WI38 (cell line): ENCODE measurements at regions not wholly inside any gene's neighbourhood (a gene's known extent, or its start where the extent isn't known, plus 50 kb on each side); places are given as distances from the start of the nearest gene placed in this dataset.

Experiments
- H3K4me3 ChIP-seq: 2 replicates; pipeline ENCODE4 v1.5.1; 2011; ENCODE audit warnings: low read depth, mild to moderate bottlenecking, control low read depth, low read length
- TF ChIP-seq, protein P1 (sequence below): IDR thresholded peaks from 2 replicates; pipeline ENCODE4 v1.5.1; 2012; ENCODE audit warnings: low read depth, mild to moderate bottlenecking, control low read depth, low read length

DNA sequence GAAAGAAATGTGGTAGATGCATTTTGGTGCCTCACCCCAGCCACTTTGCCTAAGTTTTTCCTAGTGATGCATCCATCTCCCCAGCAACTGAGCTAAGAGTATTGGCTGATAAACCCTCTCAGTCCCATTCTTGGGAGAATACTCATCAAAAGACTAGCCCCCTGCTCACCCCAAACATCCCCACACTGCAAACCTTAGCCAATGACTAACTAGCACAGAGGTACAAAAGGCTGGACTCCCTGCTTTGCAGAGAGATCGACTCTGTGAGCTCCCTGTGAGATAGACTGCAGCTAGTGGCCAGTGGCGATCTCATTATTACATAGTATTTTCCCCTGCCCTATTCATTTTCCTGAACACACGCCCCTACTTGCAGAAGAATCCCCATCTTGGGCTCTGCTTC lies 155.3 kb downstream of the HHIPL2 start:
- TF ChIP-seq, protein P1, sequence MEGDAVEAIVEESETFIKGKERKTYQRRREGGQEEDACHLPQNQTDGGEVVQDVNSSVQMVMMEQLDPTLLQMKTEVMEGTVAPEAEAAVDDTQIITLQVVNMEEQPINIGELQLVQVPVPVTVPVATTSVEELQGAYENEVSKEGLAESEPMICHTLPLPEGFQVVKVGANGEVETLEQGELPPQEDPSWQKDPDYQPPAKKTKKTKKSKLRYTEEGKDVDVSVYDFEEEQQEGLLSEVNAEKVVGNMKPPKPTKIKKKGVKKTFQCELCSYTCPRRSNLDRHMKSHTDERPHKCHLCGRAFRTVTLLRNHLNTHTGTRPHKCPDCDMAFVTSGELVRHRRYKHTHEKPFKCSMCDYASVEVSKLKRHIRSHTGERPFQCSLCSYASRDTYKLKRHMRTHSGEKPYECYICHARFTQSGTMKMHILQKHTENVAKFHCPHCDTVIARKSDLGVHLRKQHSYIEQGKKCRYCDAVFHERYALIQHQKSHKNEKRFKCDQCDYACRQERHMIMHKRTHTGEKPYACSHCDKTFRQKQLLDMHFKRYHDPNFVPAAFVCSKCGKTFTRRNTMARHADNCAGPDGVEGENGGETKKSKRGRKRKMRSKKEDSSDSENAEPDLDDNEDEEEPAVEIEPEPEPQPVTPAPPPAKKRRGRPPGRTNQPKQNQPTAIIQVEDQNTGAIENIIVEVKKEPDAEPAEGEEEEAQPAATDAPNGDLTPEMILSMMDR: no peak
- no peak overlapping the region for H3K4me3 ChIP-seq

DNA sequence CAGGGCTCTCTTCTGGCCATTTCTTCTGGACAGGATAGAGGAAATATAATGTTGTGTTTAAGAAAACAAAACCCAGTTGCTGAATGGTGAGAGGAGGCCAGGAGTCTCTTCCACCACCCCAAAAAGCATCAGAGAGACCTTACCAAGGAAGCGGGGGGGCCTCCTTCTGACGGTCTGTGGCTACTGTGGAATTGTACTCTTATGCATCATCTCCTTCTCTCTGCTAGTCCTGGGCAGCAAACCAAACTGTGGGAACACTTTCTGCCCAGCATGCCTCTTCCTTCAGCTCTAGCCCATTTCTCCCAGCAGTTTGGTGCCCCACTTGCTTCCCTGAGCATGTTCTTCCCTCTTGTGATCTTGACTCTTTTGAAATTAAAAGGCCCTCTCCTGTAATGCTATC lies 157.7 kb downstream of the HHIPL2 start:
- TF ChIP-seq, protein P1: no peak
- H3K4me3 ChIP-seq: no peak overlapping the region

DNA sequence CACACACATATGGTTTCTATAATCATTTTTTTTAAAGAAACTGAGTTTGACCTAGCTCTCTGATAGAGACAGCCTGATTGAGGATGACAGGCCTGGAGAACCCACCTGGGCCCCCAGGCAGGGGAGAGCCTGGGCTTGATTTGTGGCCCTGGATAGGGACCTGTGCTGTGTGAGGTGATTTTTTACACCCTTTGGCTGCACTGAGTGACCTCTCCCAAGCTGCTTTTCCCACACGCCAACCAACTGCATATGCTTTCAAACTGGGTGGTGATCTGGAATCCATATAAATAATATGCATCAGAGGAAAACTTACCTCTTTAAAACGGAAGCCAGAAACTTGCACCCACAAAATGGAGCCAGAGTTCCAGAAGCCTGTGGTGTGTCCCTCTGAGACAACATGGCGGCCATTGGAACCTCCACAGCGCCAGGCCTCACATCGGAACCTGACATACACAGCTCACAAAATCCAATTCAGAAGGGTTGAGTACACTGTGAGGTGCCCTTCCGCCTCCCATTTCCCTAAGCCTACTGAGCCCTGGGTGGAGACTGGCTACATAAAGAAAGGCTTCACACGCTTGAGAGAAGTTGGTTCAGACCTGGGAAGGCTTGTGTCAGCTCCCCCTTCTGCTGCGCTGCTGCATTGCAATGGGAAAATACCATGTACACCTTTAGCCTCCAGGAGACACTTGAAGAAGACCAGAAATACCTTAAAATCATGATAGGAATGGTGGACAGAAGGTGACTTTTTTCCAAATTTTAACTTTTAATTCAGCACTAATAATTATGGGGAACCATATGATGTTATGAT lies 160.7 kb downstream of the HHIPL2 start:
- TF ChIP-seq, protein P1: 0 out of 2 replicates have a peak, but pooled peaks have one; percentile 7
- H3K4me3 ChIP-seq: no peak overlapping the region

DNA sequence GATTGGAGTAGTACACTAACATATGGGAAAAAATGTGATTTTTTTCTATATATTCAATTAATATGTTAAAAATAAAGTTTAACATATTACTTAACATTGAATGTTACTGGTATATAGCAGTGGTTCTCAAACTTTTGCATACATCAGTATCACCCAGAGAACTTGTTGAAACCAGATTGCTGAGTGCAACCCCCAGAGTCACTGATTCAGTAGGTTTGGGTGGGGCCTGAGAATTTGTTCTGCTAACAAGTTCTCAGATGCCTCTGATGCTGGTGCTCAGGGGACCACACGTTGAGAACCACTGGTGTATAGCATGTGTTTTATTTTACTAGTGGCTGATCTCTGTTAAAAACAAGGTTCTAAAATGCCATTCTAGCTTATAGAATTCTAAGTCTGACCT lies 161.9 kb downstream of the HHIPL2 start:
- TF ChIP-seq, protein P1: no peak
- no peak overlapping the region for H3K4me3 ChIP-seq

DNA sequence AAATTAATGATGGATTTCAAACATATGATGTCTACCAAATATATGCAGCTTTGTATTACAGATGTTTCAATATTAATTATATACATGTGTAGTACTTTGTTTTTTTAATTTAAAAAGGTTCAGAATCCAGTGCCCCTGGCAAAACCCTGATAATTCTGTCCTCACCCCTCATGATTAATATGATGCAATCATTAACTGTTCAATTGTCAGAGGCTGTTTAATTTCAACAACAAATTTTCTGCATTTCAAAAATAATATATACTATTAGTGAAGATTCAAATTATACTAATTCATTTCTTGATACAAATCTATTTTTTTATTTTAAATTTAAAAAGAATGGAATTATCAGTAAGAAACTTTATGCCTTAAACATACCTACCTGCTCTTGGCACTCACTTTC lies 162.6 kb downstream of the HHIPL2 start:
- H3K4me3 ChIP-seq: no peak overlapping the region
- TF ChIP-seq, protein P1: no peak

DNA sequence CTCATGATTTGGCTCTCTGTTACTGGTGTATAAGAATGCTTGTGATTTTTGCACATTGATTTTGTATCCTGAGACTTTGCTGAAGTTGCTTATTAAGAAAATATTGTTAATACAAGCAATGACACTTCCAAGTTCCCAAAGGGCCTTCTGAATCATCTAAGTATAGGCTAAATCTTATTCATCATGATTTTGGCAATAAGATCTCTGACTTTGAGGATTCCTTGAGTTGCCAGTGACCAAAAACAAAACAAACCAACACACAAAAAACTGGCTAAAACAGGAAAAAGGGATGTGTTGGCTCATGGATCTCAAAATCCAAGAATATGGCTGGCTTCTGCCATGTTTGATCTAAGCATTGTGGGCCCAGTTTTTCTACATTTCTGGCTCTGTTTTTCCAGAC lies 163.4 kb downstream of the HHIPL2 start:
- TF ChIP-seq, protein P1: no peak
- H3K4me3 ChIP-seq: no peak overlapping the region

DNA sequence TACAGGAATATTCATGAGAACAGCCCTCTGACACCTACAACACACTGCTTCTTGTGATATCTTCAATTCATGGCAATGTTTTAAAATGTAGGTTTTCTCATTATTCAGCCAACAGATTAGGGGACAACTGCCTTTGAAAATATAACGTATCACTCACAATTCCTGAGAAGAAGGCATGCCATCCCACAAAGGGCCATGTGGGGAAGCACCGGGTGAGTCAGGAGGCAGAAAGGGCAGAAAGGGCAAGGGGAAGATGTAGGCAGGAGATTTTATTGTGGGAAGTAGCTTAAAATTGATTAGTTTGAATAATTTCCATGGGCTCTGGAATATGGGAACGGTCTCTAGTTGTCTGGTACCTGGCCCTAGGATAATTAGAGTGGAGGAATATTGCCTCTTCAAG lies 165.7 kb downstream of the HHIPL2 start:
- TF ChIP-seq, protein P1: no peak
- no peak overlapping the region for H3K4me3 ChIP-seq
